H9 (cell line): ENCODE measurements at regions not wholly inside any gene's neighbourhood (a gene's known extent, or its start where the extent isn't known, plus 50 kb on each side); places are given as distances from the start of the nearest gene placed in this dataset.
"Not testable (repeated sequence)": the region's sequence is repeated elsewhere in the genome, so short reads cannot be mapped to it uniquely, and the experiment has no call there.

Experiments used
- DNase-seq: peaks from one replicate; pipeline ENCODE4 v3.0.0-alpha.2; 2017
- H2AFZ ChIP-seq: one replicate; pipeline ENCODE4 v1.6.1; 2013; ENCODE audit warnings: mild to moderate bottlenecking, low read length, control low read depth, moderate library complexity
- H2AK5ac ChIP-seq: 2 replicates; pipeline ENCODE4 v1.6.1; 2013; ENCODE audit warnings: low read length, control low read depth, mixed read lengths; ENCODE audit not compliant: insufficient read length
- H2BK120ac ChIP-seq: one replicate; pipeline ENCODE4 v1.6.1; 2013; ENCODE audit warnings: low read depth, mild to moderate bottlenecking, low read length, control low read depth, inconsistent platforms; ENCODE audit not compliant: poor library complexity, severe bottlenecking
- H2BK12ac ChIP-seq: 2 replicates; pipeline ENCODE4 v1.6.1; 2013; ENCODE audit warnings: low read length, control low read depth, mixed read lengths, low read depth; ENCODE audit not compliant: insufficient read length
- H2BK15ac ChIP-seq: 2 replicates; pipeline ENCODE4 v1.6.1; 2013; ENCODE audit warnings: low read depth, low read length, control low read depth
- H2BK20ac ChIP-seq: one replicate; pipeline ENCODE4 v1.6.1; 2013; ENCODE audit warnings: low read depth, mild to moderate bottlenecking, low read length, control low read depth, inconsistent platforms; ENCODE audit not compliant: poor library complexity, severe bottlenecking
- H2BK5ac ChIP-seq: 2 replicates; pipeline ENCODE4 v1.6.1; 2013; ENCODE audit warnings: low read length, control low read depth, mixed read lengths; ENCODE audit not compliant: insufficient read length
- H3K14ac ChIP-seq: 2 replicates; pipeline ENCODE4 v1.6.1; 2013; ENCODE audit warnings: low read length, control low read depth; ENCODE audit not compliant: insufficient read depth
- H3K18ac ChIP-seq: 2 replicates; pipeline ENCODE4 v1.6.1; 2013; ENCODE audit warnings: low read depth, mild to moderate bottlenecking, mixed read lengths, low read length, control low read depth; ENCODE audit not compliant: insufficient read length
- H3K23ac ChIP-seq: 2 replicates; pipeline ENCODE4 v1.6.1; 2013; ENCODE audit warnings: low read length, control low read depth, mixed read lengths, low read depth; ENCODE audit not compliant: insufficient read length
- H3K23me2 ChIP-seq: 2 replicates; pipeline ENCODE4 v1.6.1; 2013; ENCODE audit warnings: low read depth, mild to moderate bottlenecking, mixed read lengths, low read length, control low read depth; ENCODE audit not compliant: insufficient read length, poor library complexity, severe bottlenecking
- H3K27ac ChIP-seq: 2 replicates; pipeline ENCODE4 v1.5.1; 2013; ENCODE audit warnings: low read length, control low read depth, mixed read lengths, low read depth; ENCODE audit not compliant: insufficient read length
- H3K27me3 ChIP-seq: 2 replicates; pipeline ENCODE4 v1.6.1; 2013; ENCODE audit warnings: low read length, control low read depth, inconsistent platforms; ENCODE audit not compliant: insufficient read depth
- H3K4ac ChIP-seq: 2 replicates; pipeline ENCODE4 v1.6.1; 2013; ENCODE audit warnings: low read depth, mild to moderate bottlenecking, control low read depth, inconsistent platforms, low read length, moderate library complexity
- H3K4me1 ChIP-seq: 2 replicates; pipeline ENCODE4 v1.6.1; 2013; ENCODE audit warnings: low read length, control low read depth, inconsistent platforms; ENCODE audit not compliant: insufficient read depth
- H3K4me2 ChIP-seq: 2 replicates; pipeline ENCODE4 v1.6.1; 2013; ENCODE audit warnings: low read length, control low read depth, mixed read lengths; ENCODE audit not compliant: insufficient read length, insufficient read depth
- H3K56ac ChIP-seq: 2 replicates; pipeline ENCODE4 v1.6.1; 2013; ENCODE audit warnings: low read depth, mild to moderate bottlenecking, mixed read lengths, low read length, control low read depth; ENCODE audit not compliant: insufficient read length
- H3K79me1 ChIP-seq: 2 replicates; pipeline ENCODE4 v1.6.1; 2013; ENCODE audit warnings: low read depth, mild to moderate bottlenecking, moderate library complexity, low read length, control low read depth, inconsistent platforms; ENCODE audit not compliant: insufficient read depth, poor library complexity, severe bottlenecking
- H3K79me2 ChIP-seq: 2 replicates; pipeline ENCODE4 v1.6.1; 2013; ENCODE audit warnings: low read length, control low read depth, inconsistent platforms; ENCODE audit not compliant: insufficient read depth
- H3K9ac ChIP-seq: 2 replicates; pipeline ENCODE4 v1.6.1; 2013; ENCODE audit warnings: low read length, control low read depth, mixed read lengths; ENCODE audit not compliant: insufficient read length; ENCODE audit errors: extremely low read depth
- H3K9me3 ChIP-seq: one replicate; pipeline ENCODE4 v1.6.1; 2013; ENCODE audit warnings: low read depth, low read length, inconsistent platforms; ENCODE audit not compliant: control insufficient read depth
- H3T11ph ChIP-seq: one replicate; pipeline ENCODE4 v1.6.1; 2013; ENCODE audit warnings: mild to moderate bottlenecking, low read length, control low read depth, inconsistent platforms
- H4K20me1 ChIP-seq: one replicate; pipeline ENCODE4 v1.6.1; 2013; ENCODE audit not compliant: control insufficient read depth, insufficient read length, insufficient read depth
- H4K5ac ChIP-seq: 2 replicates; pipeline ENCODE4 v1.6.1; 2013; ENCODE audit warnings: low read depth, mild to moderate bottlenecking, mixed read lengths, low read length, control low read depth; ENCODE audit not compliant: insufficient read length
- H4K8ac ChIP-seq: replicated peaks from 2 replicates; pipeline ENCODE4 v1.6.1; 2013; ENCODE audit warnings: low read length, control low read depth, mixed read lengths, low read depth; ENCODE audit not compliant: insufficient read length
- H4K91ac ChIP-seq: 2 replicates; pipeline ENCODE4 v1.6.1; 2013; ENCODE audit warnings: low read depth, mild to moderate bottlenecking, moderate library complexity, mixed read lengths, low read length, control low read depth; ENCODE audit not compliant: insufficient read length
- H3K27ac Mint-ChIP-seq, 3 experiments: 2 replicates in 2 of 3; 3 replicates in 1 of 3; pipeline ENCODE4 v1.8.0; 2020 to 2021; ENCODE audit warnings: mixed read lengths in 3 of 3, mild to moderate bottlenecking in 1 of 3, moderate library complexity in 1 of 3
- H3K27me3 Mint-ChIP-seq: 2 replicates; pipeline ENCODE4 v1.8.0; 2021; ENCODE audit warnings: low read depth, mild to moderate bottlenecking, moderate library complexity, mixed read lengths
- H3K36me3 Mint-ChIP-seq, 3 experiments: 2 replicates in 2 of 3; 3 replicates in 1 of 3; pipeline ENCODE4 v1.8.0; 2020 to 2021; ENCODE audit warnings: low read depth in 3 of 3, mixed read lengths in 3 of 3; ENCODE audit not compliant: insufficient read depth in 1 of 3
- H3K4me1 Mint-ChIP-seq, 2 experiments: 2 replicates each; pipeline ENCODE4 v1.8.0; 2020; ENCODE audit warnings: mixed read lengths in 2 of 2
- H3K4me3 Mint-ChIP-seq, 2 experiments: 2 replicates in 1 of 2; 3 replicates in 1 of 2; pipeline ENCODE4 v1.8.0; 2020 to 2021; ENCODE audit warnings: mild to moderate bottlenecking in 2 of 2, mixed read lengths in 2 of 2, moderate library complexity in 1 of 2
- H3K9me3 Mint-ChIP-seq, 2 experiments: 2 replicates in 1 of 2; 3 replicates in 1 of 2; pipeline ENCODE4 v1.8.0; 2020; ENCODE audit warnings: mild to moderate bottlenecking in 2 of 2, mixed read lengths in 2 of 2, moderate library complexity in 1 of 2
- WGBS: extraction: QIAGEN DNeasy Blood & Tissue Kit; methylation state at CpG from one replicate; pipeline ENCODE4 v1.1.7; 2013; ENCODE audit warnings: missing lambda C conversion rate, low lambda C conversion rate, mixed read lengths; ENCODE audit not compliant: insufficient read length; ENCODE audit errors: extremely low coverage; 5-methylcytosine and 5-hydroxymethylcytosine counted together
- TF ChIP-seq, protein P1 (sequence below): fragments of 200-600 bp; sonication (generic); conservative IDR thresholded peaks from 3 replicates; pipeline ENCODE4 v1.8.0; 2021; ENCODE audit warnings: antibody characterized with exemption, mild to moderate bottlenecking

DNA sequence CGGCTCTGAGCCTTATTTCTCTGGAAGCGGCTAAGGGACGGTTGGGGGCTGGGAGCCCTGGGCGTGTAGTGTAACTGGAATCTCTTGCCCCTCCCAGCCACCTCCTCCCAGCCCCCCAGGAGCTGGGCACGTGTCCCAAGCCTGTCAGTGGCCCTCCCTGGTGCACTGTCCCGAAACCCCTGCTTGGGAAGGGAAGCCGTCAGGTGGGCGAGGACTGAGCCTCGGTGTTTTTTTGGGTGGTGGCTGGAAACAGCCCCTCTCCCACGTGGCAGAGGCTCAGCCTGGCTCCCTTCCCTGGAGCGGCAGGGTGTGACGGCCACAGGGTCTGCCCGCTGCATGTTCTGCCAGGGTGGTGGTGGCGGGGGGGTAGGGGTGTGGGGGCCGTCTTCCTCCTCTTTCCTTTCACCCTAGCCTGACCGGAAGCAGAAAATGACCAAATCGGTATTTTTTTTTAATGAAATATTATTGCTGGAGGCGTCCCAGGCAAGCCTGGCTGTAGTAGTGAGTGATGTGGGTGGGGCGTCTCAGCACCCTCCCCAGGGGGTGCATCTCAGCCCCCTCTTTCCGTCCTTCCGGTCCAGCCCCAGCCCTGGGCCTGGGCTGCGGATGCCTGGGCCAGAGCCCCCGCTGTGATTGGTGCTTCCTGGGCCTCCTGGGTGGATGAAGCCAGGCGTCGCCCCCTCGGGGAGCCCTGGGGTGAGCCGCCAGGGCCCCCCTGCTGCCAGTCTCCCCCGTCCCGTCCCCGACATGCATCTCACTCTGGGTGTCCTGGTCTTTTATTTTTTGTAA lies 58.8 kb upstream of the GOLGA8A start:
- Histone ChIP-seq H3K9ac (no peak overlapping the region), H2AFZ (no peak overlapping the region), H4K20me1 (no peaks in the 10 kb centered on the region), H2AK5ac (no peak overlapping the region), H2BK20ac (no peak overlapping the region), H4K5ac (no peak overlapping the region), H3K18ac (no peak overlapping the region), H3K4ac (no peak overlapping the region), H2BK120ac (no peak overlapping the region), H4K91ac (no peak overlapping the region), H2BK12ac (no peak overlapping the region), H3T11ph (no peak overlapping the region), H3K27me3 (peaks cover 14% of the 10 kb centered on the region; the same call in 1 of the 2 replicates), H3K4me1 (no peaks in the 10 kb centered on the region), H2BK15ac (no peak overlapping the region), H3K79me2 (no peaks in the 10 kb centered on the region), H2BK5ac (no peak overlapping the region), H3K14ac (no peak overlapping the region), H3K79me1 (no peaks in the 10 kb centered on the region), H3K23ac (no peak overlapping the region), H3K4me2 (no peak overlapping the region), H3K23me2 (peaks cover 7% of the 10 kb centered on the region), H3K56ac (no peak overlapping the region), H4K8ac (no peak overlapping the region), H3K9me3 (no peaks in the 10 kb centered on the region), H3K27ac (no peak overlapping the region)
- H3K27me3 Mint-ChIP-seq = peaks cover 93% of the 10 kb centered on the region
- WGBS = no CpG with 5 or more reads among the region's 30 CpGs
- TF ChIP-seq, protein P1, sequence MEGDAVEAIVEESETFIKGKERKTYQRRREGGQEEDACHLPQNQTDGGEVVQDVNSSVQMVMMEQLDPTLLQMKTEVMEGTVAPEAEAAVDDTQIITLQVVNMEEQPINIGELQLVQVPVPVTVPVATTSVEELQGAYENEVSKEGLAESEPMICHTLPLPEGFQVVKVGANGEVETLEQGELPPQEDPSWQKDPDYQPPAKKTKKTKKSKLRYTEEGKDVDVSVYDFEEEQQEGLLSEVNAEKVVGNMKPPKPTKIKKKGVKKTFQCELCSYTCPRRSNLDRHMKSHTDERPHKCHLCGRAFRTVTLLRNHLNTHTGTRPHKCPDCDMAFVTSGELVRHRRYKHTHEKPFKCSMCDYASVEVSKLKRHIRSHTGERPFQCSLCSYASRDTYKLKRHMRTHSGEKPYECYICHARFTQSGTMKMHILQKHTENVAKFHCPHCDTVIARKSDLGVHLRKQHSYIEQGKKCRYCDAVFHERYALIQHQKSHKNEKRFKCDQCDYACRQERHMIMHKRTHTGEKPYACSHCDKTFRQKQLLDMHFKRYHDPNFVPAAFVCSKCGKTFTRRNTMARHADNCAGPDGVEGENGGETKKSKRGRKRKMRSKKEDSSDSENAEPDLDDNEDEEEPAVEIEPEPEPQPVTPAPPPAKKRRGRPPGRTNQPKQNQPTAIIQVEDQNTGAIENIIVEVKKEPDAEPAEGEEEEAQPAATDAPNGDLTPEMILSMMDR = no peak
- no peak for DNase-seq
- peaks cover 4 to 10% of the 10 kb centered on the region in 2 experiments; a peak in 4 of 5 replicates for H3K9me3 Mint-ChIP-seq
- H3K4me1 Mint-ChIP-seq = no peaks in the 10 kb centered on the region; a peak in 1 of 4 replicates
- H3K36me3 Mint-ChIP-seq = peaks cover 0 to 5% (median 4%) of the 10 kb centered on the region in 3 experiments; a peak in 5 of 7 replicates
- no peak overlapping the region for H3K4me3 Mint-ChIP-seq
- H3K27ac Mint-ChIP-seq = no peak overlapping the region

DNA sequence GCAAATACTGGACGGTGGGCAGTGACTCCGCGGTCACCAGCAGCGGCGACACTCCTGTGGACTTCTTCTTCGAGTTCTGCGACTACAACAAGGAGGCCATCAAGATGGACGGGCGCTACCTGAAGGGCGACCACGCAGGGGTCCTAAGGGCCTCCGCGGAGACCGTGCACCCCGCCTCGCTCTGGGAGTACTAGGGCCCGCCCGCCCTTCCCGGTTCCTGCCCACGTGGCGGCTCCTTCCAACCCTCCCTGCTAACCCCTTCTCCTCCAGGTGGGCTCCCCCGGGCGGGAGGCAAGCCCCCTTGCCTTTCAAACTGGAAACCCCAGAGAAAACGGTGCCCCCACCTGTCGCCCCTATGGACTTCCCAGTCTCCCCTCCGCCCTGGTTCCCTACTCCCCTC lies 58.1 kb upstream of the GOLGA8A start:
- H3K79me1 ChIP-seq, H3K4me1 Mint-ChIP-seq, H3K14ac ChIP-seq, H4K20me1 ChIP-seq, H4K5ac ChIP-seq, H2AFZ ChIP-seq, H2BK120ac ChIP-seq, H2BK15ac ChIP-seq, H3K4me1 ChIP-seq, H3K18ac ChIP-seq, H3K9me3 ChIP-seq, H3K9ac ChIP-seq, H4K91ac ChIP-seq, H3K23me2 ChIP-seq, H3T11ph ChIP-seq, DNase-seq, H3K4me3 Mint-ChIP-seq, H2AK5ac ChIP-seq, H3K27ac Mint-ChIP-seq, H2BK20ac ChIP-seq, H3K79me2 ChIP-seq, H4K8ac ChIP-seq, H3K4ac ChIP-seq, H2BK5ac ChIP-seq, H3K23ac ChIP-seq, H3K56ac ChIP-seq, H3K27ac ChIP-seq, H3K36me3 Mint-ChIP-seq, H3K4me2 ChIP-seq, H2BK12ac ChIP-seq: not testable (repeated sequence)
- peaks cover 4 to 13% of the 10 kb centered on the region in 2 experiments; a peak in 4 of 5 replicates for H3K9me3 Mint-ChIP-seq
- WGBS = no CpG with 5 or more reads among the region's 26 CpGs
- peaks cover 95% of the 10 kb centered on the region for H3K27me3 Mint-ChIP-seq
- H3K27me3 ChIP-seq = peaks cover 14% of the 10 kb centered on the region; the same call in 1 of the 2 replicates
